HEK293 (cell line): ENCODE measurements at regions not wholly inside any gene's neighbourhood (a gene's known extent, or its start where the extent isn't known, plus 50 kb on each side); places are given as distances from the start of the nearest gene placed in this dataset.

Source experiments
- CTCF ChIA-PET: fragments of 350-600 bp; formaldehyde crosslinking; extraction: SDS; loops from one replicate; lab custom pipeline; 2021; ENCODE audit warnings: antibody characterized with exemption; lab: Yijun Ruan, JAX
- POLR2A ChIA-PET: fragments of 300-600 bp; formaldehyde crosslinking; extraction: SDS; loops from one replicate; lab custom pipeline; 2020; ENCODE audit warnings: antibody characterized with exemption, inconsistent platforms; lab: Yijun Ruan, JAX
- H3K27ac ChIP-seq: fragments of 200-500 bp; sonication (Bioruptor generic); 2 replicates; pipeline ENCODE4 v1.5.1; 2014; ENCODE audit warnings: low read depth, low read length, control low read depth, inconsistent platforms; ENCODE audit errors: extremely low read depth
- H3K36me3 ChIP-seq, 2 experiments: fragments of 200-500 bp in 1 of 2; sonication (Bioruptor generic) in 1 of 2; 1 replicate in 1 of 2; 2 replicates in 1 of 2; pipeline ENCODE4 v1.5.1; 2014 to 2017; ENCODE audit warnings: inconsistent platforms in 2 of 2, low read length in 2 of 2; ENCODE audit not compliant: control insufficient read depth in 2 of 2, insufficient read depth in 1 of 2
- H3K4me1 ChIP-seq: fragments of 200-500 bp; sonication (Bioruptor generic); 2 replicates; pipeline ENCODE4 v1.5.1; 2014; ENCODE audit warnings: mild to moderate bottlenecking, low read length, inconsistent platforms; ENCODE audit not compliant: control insufficient read depth, insufficient read depth
- H3K4me3 ChIP-seq: 2 replicates; pipeline ENCODE4 v1.5.1; 2011; ENCODE audit warnings: low read depth, mild to moderate bottlenecking, control low read depth, low read length, moderate library complexity
- H3K9me3 ChIP-seq: fragments of 200-500 bp; sonication (Bioruptor generic); 2 replicates; pipeline ENCODE4 v1.5.1; 2014; ENCODE audit warnings: low read depth, low read length, inconsistent platforms; ENCODE audit not compliant: control insufficient read depth, insufficient read depth
- AEBP2 ChIP-seq: fragments of 450-650 bp; formaldehyde crosslinking; IDR thresholded peaks from 2 replicates; pipeline ENCODE4 v1.5.1; 2016; ENCODE audit warnings: missing biosample characterization, missing genetic modification characterization, borderline replicate concordance
- WT1 ChIP-seq: fragments of 450-650 bp; formaldehyde crosslinking; IDR thresholded peaks from 2 replicates; pipeline ENCODE4 v1.5.1; 2016; ENCODE audit warnings: missing biosample characterization, missing genetic modification characterization
- ZBTB6 ChIP-seq: fragments of 450-650 bp; formaldehyde crosslinking; IDR thresholded peaks from 2 replicates; pipeline ENCODE4 v1.5.1; 2017; ENCODE audit warnings: missing biosample characterization, missing genetic modification characterization
- ZNF138 ChIP-seq: fragments of 450-650 bp; formaldehyde crosslinking; IDR thresholded peaks from 2 replicates; pipeline ENCODE4 v1.5.1; 2016; ENCODE audit warnings: missing biosample characterization, missing genetic modification characterization, borderline replicate concordance
- ZNF174 ChIP-seq: fragments of 450-650 bp; formaldehyde crosslinking; IDR thresholded peaks from 2 replicates; pipeline ENCODE4 v1.5.0; 2017; ENCODE audit warnings: missing biosample characterization, mild to moderate bottlenecking, missing genetic modification characterization
- ZNF214 ChIP-seq: fragments of 450-650 bp; formaldehyde crosslinking; IDR thresholded peaks from 2 replicates; pipeline ENCODE4 v1.5.1; 2017; ENCODE audit warnings: missing biosample characterization, mild to moderate bottlenecking, missing genetic modification characterization, borderline replicate concordance
- ZNF311 ChIP-seq: fragments of 450-650 bp; formaldehyde crosslinking; IDR thresholded peaks from 2 replicates; pipeline ENCODE4 v1.5.1; 2017; ENCODE audit warnings: missing biosample characterization, missing genetic modification characterization, borderline replicate concordance
- ZNF350 ChIP-seq: fragments of 450-650 bp; formaldehyde crosslinking; IDR thresholded peaks from 2 replicates; pipeline ENCODE4 v1.5.0; 2017; ENCODE audit warnings: missing biosample characterization, mild to moderate bottlenecking, missing genetic modification characterization
- ZNF391 ChIP-seq: fragments of 450-650 bp; formaldehyde crosslinking; IDR thresholded peaks from 2 replicates; pipeline ENCODE4 v1.5.1; 2016; ENCODE audit warnings: low read depth, missing biosample characterization, missing genetic modification characterization, borderline replicate concordance
- ZNF394 ChIP-seq: fragments of 450-650 bp; formaldehyde crosslinking; IDR thresholded peaks from 2 replicates; pipeline ENCODE4 v1.5.1; 2016; ENCODE audit warnings: missing biosample characterization, missing genetic modification characterization, mild to moderate bottlenecking, moderate library complexity, borderline replicate concordance
- ZNF514 ChIP-seq: fragments of 450-650 bp; formaldehyde crosslinking; IDR thresholded peaks from 2 replicates; pipeline ENCODE4 v1.5.1; 2016; ENCODE audit warnings: missing biosample characterization, missing genetic modification characterization
- ZNF548 ChIP-seq: fragments of 450-650 bp; formaldehyde crosslinking; IDR thresholded peaks from 2 replicates; pipeline ENCODE4 v1.5.1; 2016; ENCODE audit warnings: missing biosample characterization, missing genetic modification characterization
- ZNF549 ChIP-seq: fragments of 450-650 bp; IDR thresholded peaks from 2 replicates; pipeline ENCODE4 v1.5.1; 2018; ENCODE audit warnings: missing biosample characterization, missing genetic modification characterization, mild to moderate bottlenecking, inconsistent platforms, moderate library complexity
- ZNF585B ChIP-seq: fragments of 450-650 bp; formaldehyde crosslinking; IDR thresholded peaks from 2 replicates; pipeline ENCODE4 v1.5.1; 2016; ENCODE audit warnings: missing biosample characterization, missing genetic modification characterization
- ZNF610 ChIP-seq: fragments of 450-650 bp; formaldehyde crosslinking; IDR thresholded peaks from 2 replicates; pipeline ENCODE4 v1.5.1; 2016; ENCODE audit warnings: missing biosample characterization, missing genetic modification characterization, borderline replicate concordance
- ZNF660 ChIP-seq: fragments of 450-650 bp; IDR thresholded peaks from 2 replicates; pipeline ENCODE4 v1.5.1; 2018; ENCODE audit warnings: missing biosample characterization, mild to moderate bottlenecking, missing genetic modification characterization
- ZSCAN18 ChIP-seq: fragments of 450-650 bp; formaldehyde crosslinking; IDR thresholded peaks from 2 replicates; pipeline ENCODE4 v1.5.1; 2016; ENCODE audit warnings: missing biosample characterization, missing genetic modification characterization
- TF ChIP-seq, protein P1 (sequence below): fragments of 450-650 bp; formaldehyde crosslinking; IDR thresholded peaks from 2 replicates; pipeline ENCODE4 v1.5.1; 2016; ENCODE audit warnings: missing biosample characterization, missing genetic modification characterization
- TF ChIP-seq, protein P2 (sequence below): fragments of 450-650 bp; formaldehyde crosslinking; IDR thresholded peaks from 2 replicates; pipeline ENCODE4 v1.5.1; 2016; ENCODE audit warnings: missing biosample characterization, missing genetic modification characterization

- no peak for TF ChIP-seq ZNF549 (tag by site-specific recombination)
- TF ChIP-seq, protein P1, sequence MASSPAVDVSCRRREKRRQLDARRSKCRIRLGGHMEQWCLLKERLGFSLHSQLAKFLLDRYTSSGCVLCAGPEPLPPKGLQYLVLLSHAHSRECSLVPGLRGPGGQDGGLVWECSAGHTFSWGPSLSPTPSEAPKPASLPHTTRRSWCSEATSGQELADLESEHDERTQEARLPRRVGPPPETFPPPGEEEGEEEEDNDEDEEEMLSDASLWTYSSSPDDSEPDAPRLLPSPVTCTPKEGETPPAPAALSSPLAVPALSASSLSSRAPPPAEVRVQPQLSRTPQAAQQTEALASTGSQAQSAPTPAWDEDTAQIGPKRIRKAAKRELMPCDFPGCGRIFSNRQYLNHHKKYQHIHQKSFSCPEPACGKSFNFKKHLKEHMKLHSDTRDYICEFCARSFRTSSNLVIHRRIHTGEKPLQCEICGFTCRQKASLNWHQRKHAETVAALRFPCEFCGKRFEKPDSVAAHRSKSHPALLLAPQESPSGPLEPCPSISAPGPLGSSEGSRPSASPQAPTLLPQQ (tag by site-specific recombination), result no peak
- TF ChIP-seq, all 188 proteins: peak for 0
Observed at GRCh38 chr7:32244806-32245345, 174.7 kb upstream of the PDE1C start (continued).

GRCh38 chr7:32243687-32244290 lies 173.6 kb upstream of the PDE1C start:
- ChIA-PET CTCF (interaction anchor here (0.8 to 1.2 kb wide), 2 partner anchors 18 to 33 kb away, joined by 3 to 6 read pairs; no protein-coding TSS in a partner anchor), POLR2A (no interaction called here)
- no peak for TF ChIP-seq ZNF548 (tag by site-specific recombination)
- no peak for TF ChIP-seq ZNF174 (tag by site-specific recombination)
- no peak for TF ChIP-seq ZNF660 (tag by site-specific recombination)
- TF ChIP-seq ZNF394 (tag by site-specific recombination), result no peak
- TF ChIP-seq, protein P2, sequence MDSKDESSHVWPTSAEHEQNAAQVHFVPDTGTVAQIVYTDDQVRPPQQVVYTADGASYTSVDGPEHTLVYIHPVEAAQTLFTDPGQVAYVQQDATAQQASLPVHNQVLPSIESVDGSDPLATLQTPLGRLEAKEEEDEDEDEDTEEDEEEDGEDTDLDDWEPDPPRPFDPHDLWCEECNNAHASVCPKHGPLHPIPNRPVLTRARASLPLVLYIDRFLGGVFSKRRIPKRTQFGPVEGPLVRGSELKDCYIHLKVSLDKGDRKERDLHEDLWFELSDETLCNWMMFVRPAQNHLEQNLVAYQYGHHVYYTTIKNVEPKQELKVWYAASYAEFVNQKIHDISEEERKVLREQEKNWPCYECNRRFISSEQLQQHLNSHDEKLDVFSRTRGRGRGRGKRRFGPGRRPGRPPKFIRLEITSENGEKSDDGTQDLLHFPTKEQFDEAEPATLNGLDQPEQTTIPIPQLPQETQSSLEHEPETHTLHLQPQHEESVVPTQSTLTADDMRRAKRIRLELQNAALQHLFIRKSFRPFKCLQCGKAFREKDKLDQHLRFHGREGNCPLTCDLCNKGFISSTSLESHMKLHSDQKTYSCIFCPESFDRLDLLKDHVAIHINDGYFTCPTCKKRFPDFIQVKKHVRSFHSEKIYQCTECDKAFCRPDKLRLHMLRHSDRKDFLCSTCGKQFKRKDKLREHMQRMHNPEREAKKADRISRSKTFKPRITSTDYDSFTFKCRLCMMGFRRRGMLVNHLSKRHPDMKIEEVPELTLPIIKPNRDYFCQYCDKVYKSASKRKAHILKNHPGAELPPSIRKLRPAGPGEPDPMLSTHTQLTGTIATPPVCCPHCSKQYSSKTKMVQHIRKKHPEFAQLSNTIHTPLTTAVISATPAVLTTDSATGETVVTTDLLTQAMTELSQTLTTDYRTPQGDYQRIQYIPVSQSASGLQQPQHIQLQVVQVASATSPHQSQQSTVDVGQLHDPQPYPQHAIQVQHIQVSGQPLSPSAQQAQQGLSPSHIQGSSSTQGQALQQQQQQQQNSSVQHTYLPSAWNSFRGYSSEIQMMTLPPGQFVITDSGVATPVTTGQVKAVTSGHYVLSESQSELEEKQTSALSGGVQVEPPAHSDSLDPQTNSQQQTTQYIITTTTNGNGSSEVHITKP, result no peak
- TF ChIP-seq ZNF311 (tag by site-specific recombination), result no peak
- no peak for TF ChIP-seq ZNF610 (tag by site-specific recombination)
- no peak for TF ChIP-seq ZNF514 (tag by site-specific recombination)
- no peak for TF ChIP-seq AEBP2 (tag by site-specific recombination)
- no peak for TF ChIP-seq ZBTB6 (tag by site-specific recombination)
- TF ChIP-seq ZNF391 (tag by site-specific recombination), result no peak
- TF ChIP-seq WT1 (tag by site-specific recombination), result no peak
- no peak for TF ChIP-seq ZNF350 (tag by site-specific recombination)
- no peak for TF ChIP-seq ZNF214 (tag by site-specific recombination)
- no peak for TF ChIP-seq ZNF138 (tag by site-specific recombination)
- TF ChIP-seq ZNF585B, result no peak
- no peak for TF ChIP-seq ZSCAN18 (tag by site-specific recombination)

More at GRCh38 chr7:32243687-32244290, 173.6 kb upstream of the PDE1C start:
- Histone ChIP-seq H3K4me1 (no peaks in the 10 kb centered on the region), H3K4me3 (no peak overlapping the region), H3K27ac (no peak overlapping the region), H3K36me3 (no peaks in the 10 kb centered on the region), H3K9me3 (no peaks in the 10 kb centered on the region)
